Stimulated activated CD4-positive, alpha-beta T cell treated with anti-CD3 and anti-CD28 coated beads, TNF-alpha, amount 100 ng/mL, for 24 hours (primary cell): ENCODE measurements at regions not wholly inside any gene's neighbourhood (a gene's known extent, or its start where the extent isn't known, plus 50 kb on each side); places are given as distances from the start of the nearest gene placed in this dataset.

Experiments
- DNase-seq, 3 experiments: peaks; one replicate each; pipeline ENCODE4 v3.0.0-alpha.2; 2020; ENCODE audit warnings: low read depth in 3 of 3

DNA sequence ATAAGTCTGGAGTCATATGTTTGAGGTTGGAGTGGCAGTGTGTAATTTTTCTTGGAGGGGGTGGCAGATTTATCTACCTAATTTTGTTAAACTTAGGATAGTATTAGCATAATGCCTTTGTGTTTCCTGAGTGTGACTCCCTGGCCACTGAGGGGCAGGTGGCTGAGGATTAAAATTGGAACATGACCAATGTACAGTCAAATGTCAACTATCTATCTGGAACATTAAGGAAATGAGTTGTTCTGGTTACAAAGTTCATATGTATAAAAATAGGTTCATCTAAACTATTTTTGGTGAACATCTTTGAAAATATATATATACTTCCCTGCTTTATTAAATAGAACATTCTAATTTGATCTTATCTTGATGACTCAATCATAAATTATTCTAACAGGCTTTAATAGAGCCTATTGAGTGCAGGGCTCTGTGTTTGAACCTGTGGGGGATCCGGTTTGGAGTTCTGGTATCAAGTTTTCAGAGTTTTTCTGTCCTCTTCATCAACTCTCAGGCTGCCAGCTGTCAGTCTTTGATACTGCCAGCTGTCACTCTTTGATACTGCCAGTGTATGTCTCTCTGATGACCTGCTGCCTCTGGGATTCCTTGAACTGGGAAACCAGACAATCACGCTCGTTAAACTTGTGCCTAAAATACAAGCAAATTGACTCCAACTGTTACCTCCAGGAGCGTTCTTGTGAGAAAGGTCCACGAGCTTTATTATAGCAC is 309.6 kb downstream of the METTL15 start:
- no peak for DNase-seq

DNA sequence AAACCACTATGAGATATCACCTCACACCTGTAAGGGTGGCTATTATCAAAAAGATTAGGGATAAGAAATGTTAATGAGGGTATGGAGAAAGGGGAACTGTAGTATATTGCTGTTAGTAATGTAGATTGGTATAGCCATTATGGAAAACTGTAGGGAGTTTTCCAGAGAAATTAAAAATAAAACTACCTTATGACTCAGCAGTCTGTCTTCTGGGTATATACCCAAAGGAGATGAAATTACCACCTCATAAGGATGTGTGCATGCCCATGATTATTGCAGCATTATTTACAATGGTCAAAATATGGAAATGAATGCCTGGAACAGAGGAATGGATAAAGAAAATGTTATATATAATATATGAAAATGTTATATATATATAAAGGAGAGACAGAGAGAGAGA is 303.8 kb downstream of the METTL15 start:
- no peak for DNase-seq

DNA sequence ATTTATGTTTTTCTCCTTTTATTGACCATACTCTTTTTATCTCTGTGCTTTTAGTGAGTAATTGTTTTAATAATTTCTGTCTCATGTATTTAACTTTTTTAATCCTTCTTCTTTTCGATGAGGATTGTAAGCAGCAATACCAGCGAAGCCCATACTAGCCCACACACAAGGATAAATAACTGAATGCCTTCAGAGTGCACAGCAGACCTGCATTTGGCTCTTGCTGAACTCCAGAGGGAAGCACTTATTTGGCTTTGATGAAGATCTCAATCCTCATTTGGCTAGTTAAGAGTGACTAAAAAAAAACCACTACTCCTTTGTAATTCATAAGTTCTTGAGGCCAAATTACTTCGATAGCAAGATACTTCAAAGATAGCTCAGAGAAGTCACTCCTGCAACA is 293.3 kb downstream of the METTL15 start:
- DNase-seq = no peak

DNA sequence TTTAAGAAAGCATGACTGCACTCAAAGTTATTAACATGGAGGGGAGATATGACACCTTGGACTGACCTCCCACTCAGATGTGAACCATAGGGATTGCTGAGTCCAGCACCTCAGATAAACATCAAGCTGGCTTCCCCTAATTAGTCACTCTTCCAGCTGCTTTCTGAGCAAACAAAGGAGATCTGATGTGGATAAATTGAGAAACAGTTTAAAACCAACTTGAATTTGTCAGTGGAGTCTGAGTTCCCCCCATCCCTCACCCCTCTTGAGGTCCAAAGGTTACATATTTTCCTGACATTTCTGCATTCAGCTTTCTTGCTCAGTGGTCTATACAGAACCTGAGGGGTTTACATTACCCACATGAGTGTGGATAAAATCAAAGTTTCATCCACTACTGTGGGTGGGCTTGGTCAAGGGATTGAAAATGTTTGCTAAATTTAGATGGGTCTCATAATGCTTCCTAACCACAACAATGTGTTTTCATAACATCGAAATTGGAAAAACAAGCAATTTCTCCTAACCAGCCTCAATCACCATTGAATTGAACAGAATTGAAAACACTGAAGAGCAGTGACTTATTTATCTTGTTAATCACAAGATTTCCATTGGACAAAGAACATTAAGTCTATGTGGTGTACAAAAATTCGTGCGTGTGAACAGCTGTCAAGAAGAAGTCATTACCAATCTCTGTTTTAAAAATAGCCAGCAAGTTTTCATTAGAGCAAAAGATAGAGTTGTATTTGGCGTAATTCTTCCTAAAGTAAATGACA is 292.3 kb downstream of the METTL15 start:
- no peak for DNase-seq

DNA sequence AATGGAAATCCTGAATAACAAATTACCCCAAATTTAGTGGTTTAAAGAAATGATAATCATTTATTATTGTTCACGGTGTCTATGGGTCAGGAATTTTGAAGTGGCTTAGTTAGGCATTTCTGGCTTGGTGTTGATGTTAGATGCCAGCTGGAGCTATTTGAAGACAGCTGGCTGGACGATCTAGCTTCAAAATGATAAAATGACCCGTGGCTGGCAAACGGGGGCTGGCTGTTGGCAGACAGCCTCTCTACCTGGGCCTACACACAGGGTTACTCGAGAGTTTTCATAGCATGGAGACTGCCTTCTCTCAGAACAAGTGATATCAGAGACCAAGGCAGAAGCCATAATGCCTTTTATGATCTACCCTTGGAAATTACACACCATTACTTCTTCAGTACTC is 285.2 kb downstream of the METTL15 start:
- DNase-seq = no peak

DNA sequence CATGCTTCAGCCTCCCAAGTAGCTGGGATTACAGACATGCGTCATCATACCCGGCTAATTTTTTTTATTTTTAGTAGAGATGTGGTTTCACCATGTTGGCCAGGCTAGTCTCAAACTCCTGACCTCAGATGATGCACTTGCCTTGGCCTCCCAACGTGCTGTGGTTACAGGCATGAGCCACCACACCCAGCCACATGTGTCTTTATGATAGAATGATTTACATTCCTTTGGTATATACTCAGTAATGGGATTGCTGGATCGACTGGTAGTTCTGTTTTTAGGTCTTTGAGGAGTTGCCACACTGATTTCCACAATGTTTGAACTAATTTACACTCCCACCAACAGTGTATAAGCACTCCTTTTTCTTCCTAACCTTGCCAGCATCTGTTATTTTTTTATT is 276.2 kb downstream of the METTL15 start:
- DNase-seq = no peak

DNA sequence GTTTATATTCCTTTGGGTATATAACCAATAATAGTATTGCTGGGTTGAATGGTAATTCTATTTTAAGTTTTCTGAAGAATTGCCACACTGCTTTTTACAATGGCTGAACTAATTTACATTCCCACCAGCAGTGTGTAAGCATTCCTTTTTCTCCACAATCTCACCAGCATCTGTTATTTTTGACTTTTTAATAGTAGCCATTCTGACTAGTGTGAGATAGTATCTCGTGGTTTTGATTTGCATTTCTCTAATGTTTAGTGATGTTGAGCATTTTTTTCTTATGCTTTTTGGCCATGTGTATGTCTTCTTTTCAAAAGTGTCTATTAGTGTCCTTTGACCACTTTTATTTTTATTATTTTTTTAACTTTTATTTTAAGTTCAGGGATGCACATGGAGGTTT is 275.3 kb downstream of the METTL15 start:
- no peak for DNase-seq
